Astrocyte (in vitro differentiated cells and primary cell): ENCODE measurements at regions not wholly inside any gene's neighbourhood (a gene's known extent, or its start where the extent isn't known, plus 50 kb on each side); places are given as distances from the start of the nearest gene placed in this dataset.

Experiments used
- CTCF ChIP-seq: IDR thresholded peaks from 2 replicates; pipeline ENCODE4 v1.5.1; 2011; ENCODE audit warnings: low read depth, mild to moderate bottlenecking, inconsistent platforms, low read length, moderate library complexity; ENCODE audit not compliant: insufficient read depth
- EZH2 ChIP-seq: IDR thresholded peaks from 2 replicates; pipeline ENCODE4 v1.6.1; 2012; ENCODE audit warnings: mild to moderate bottlenecking, low read length, inconsistent platforms; ENCODE audit not compliant: insufficient read depth

DNA sequence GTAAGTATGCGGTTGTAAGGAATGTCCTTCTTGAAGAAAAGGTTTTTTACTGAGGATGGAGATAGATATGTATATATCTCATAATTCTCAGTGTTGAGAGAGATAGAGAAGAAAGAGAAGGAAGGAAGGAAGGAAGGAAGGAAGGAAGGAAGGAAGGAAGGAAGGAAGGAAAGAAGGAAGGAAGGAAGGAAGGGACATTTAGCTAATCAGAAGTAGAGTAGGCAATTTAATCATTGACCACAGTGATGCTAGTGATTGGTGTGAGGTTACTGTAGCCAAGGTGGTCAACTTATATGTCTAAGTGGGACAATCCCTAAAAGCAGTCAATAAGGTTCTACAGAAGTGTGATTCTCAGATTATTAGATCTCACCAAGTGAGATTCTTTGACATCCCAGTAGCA is 751.8 kb upstream of the CBLB start:
- TF ChIP-seq EZH2, result no peak
- no peak for TF ChIP-seq CTCF
